Fibroblast of lung (primary cell): ENCODE measurements at regions not wholly inside any gene's neighbourhood (a gene's known extent, or its start where the extent isn't known, plus 50 kb on each side); places are given as distances from the start of the nearest gene placed in this dataset.

ENCODE experiments used
- CTCF ChIP-seq, 2 donors: IDR thresholded peaks in 1 of 2; conservative IDR thresholded peaks in 1 of 2; 1 replicate in 1 of 2; 2 replicates in 1 of 2; pipeline ENCODE4 v1.5.1; 2011 to 2012; ENCODE audit warnings: low read length in 2 of 2, control low read depth in 1 of 2, inconsistent platforms in 1 of 2, low read depth in 1 of 2, mild to moderate bottlenecking in 1 of 2
- EZH2 ChIP-seq: IDR thresholded peaks from 2 replicates; pipeline ENCODE4 v1.5.1; 2012; ENCODE audit warnings: low read length, control low read depth, mild to moderate bottlenecking; ENCODE audit errors: missing control alignments

DNA sequence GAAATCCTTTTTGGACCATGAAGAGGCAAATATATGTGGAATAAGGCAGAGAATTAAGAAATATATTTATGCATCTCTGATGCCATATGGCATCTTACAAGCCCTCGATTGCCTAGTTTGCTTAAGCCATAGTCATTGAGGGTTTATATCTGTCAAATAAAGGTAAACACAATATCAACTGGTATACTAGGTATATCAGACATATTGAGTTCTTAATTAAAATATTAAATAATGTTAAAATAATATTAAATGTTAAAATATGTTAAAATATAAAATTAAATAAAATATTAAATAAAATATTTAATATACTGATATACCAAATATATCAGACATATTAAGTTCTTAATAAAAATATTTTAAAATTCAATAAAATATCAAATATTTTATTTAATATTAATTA is 567.4 kb upstream of the PTCHD4 start:
- TF ChIP-seq CTCF (conservative IDR thresholded peaks at IDR 0.05 in 1 of 2, IDR thresholded peaks at IDR 0.05 in 1 of 2; ENCODE audit: low read depth in 1 of 2, low read length in 2 of 2) = no peak
- no peak for TF ChIP-seq EZH2
